SK-N-SH (cell line): ENCODE measurements at regions not wholly inside any gene's neighbourhood (a gene's known extent, or its start where the extent isn't known, plus 50 kb on each side); places are given as distances from the start of the nearest gene placed in this dataset.

Experiments used
- CHD2 ChIP-seq: fragments of 150-350 bp; IDR thresholded peaks from 2 replicates; pipeline ENCODE4 v1.6.1; 2018; ENCODE audit warnings: low read length; ENCODE audit not compliant: partially characterized antibody
- ELF1 ChIP-seq: IDR thresholded peaks from 2 replicates; pipeline ENCODE4 v1.4.0; 2012
- EP300 ChIP-seq, 2 experiments: IDR thresholded peaks; 2 replicates each; pipeline versions ENCODE4 v1.4.0 to v1.6.1; 2012; ENCODE audit warnings: borderline replicate concordance in 1 of 2, low read depth in 1 of 2, low read length in 1 of 2
- GABPA ChIP-seq: IDR thresholded peaks from 2 replicates; pipeline ENCODE4 v1.4.0; 2012; ENCODE audit warnings: low read depth, mild to moderate bottlenecking
- JUND ChIP-seq: IDR thresholded peaks from 2 replicates; pipeline ENCODE4 v1.4.0; 2012
- MAX ChIP-seq: IDR thresholded peaks from 2 replicates; pipeline ENCODE4 v1.4.0; 2012; ENCODE audit warnings: low read depth
- POLR2AphosphoS5 ChIP-seq: IDR thresholded peaks from 2 replicates; pipeline ENCODE4 v1.6.1; 2012; ENCODE audit warnings: low read depth, low read length
- RFX5 ChIP-seq: IDR thresholded peaks from 2 replicates; pipeline ENCODE4 v1.6.1; 2012; ENCODE audit warnings: mild to moderate bottlenecking, improper control_type of control experiment, low read length
- TCF12 ChIP-seq: IDR thresholded peaks from 2 replicates; pipeline ENCODE4 v1.4.0; 2012
- USF1 ChIP-seq: IDR thresholded peaks from 2 replicates; pipeline ENCODE4 v1.4.0; 2012; ENCODE audit warnings: low read depth, borderline replicate concordance
- ZBTB33 ChIP-seq: IDR thresholded peaks from 2 replicates; pipeline ENCODE4 v1.4.0; 2012; ENCODE audit warnings: low read depth, borderline replicate concordance
- TF ChIP-seq, protein P1 (sequence below): fragments of 200-600 bp; sonication (generic); IDR thresholded peaks from 2 replicates; pipeline ENCODE4 v1.6.1; 2017; ENCODE audit warnings: antibody characterized with exemption, mild to moderate bottlenecking, moderate library complexity
- TF ChIP-seq, protein P2 (sequence below): fragments of 150-350 bp; IDR thresholded peaks from 2 replicates; pipeline ENCODE4 v1.6.1; 2017; ENCODE audit warnings: antibody characterized with exemption, low read length, low read depth, borderline replicate concordance
- TF ChIP-seq, protein P3 (sequence below): IDR thresholded peaks from 2 replicates; pipeline ENCODE4 v1.6.1; 2012; ENCODE audit warnings: mild to moderate bottlenecking, low read depth, low read length, moderate library complexity

DNA sequence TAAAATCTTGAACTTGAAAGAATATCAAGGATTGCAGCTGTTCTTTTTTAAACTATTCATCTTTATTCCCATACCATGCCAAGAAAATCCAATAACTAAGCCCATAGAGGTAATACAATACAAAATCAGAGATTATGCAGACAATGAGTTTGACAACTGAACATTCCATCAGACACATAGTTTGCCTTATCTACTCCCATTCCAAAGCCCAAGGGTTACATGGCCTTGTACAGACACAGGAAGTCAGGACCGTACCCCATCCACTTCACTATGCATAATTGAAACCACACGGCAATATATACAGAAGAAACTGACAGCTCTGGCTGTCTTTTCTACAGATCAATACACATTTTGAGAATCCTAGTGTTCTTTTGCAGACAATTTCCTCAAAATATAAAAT lies 181.3 kb downstream of the TMX3 start:
- TF ChIP-seq RFX5: no peak
- no peak for TF ChIP-seq JUND
- TF ChIP-seq POLR2AphosphoS5: peak; percentile 19; the same call in 1 of the 2 replicates
- no peak for TF ChIP-seq MAX
- TF ChIP-seq, protein P1, sequence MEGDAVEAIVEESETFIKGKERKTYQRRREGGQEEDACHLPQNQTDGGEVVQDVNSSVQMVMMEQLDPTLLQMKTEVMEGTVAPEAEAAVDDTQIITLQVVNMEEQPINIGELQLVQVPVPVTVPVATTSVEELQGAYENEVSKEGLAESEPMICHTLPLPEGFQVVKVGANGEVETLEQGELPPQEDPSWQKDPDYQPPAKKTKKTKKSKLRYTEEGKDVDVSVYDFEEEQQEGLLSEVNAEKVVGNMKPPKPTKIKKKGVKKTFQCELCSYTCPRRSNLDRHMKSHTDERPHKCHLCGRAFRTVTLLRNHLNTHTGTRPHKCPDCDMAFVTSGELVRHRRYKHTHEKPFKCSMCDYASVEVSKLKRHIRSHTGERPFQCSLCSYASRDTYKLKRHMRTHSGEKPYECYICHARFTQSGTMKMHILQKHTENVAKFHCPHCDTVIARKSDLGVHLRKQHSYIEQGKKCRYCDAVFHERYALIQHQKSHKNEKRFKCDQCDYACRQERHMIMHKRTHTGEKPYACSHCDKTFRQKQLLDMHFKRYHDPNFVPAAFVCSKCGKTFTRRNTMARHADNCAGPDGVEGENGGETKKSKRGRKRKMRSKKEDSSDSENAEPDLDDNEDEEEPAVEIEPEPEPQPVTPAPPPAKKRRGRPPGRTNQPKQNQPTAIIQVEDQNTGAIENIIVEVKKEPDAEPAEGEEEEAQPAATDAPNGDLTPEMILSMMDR: no peak
- TF ChIP-seq CHD2: no peak
- TF ChIP-seq, protein P2, sequence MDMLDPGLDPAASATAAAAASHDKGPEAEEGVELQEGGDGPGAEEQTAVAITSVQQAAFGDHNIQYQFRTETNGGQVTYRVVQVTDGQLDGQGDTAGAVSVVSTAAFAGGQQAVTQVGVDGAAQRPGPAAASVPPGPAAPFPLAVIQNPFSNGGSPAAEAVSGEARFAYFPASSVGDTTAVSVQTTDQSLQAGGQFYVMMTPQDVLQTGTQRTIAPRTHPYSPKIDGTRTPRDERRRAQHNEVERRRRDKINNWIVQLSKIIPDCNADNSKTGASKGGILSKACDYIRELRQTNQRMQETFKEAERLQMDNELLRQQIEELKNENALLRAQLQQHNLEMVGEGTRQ: no peak
- peak in 1 of 2 experiments; percentile 37; a peak in 1 of 4 replicates for TF ChIP-seq EP300 (IDR thresholded peaks at IDR 0.05; ENCODE audit: borderline replicate concordance in 1 of 2, low read depth in 1 of 2, low read length in 1 of 2)
- TF ChIP-seq, protein P3, sequence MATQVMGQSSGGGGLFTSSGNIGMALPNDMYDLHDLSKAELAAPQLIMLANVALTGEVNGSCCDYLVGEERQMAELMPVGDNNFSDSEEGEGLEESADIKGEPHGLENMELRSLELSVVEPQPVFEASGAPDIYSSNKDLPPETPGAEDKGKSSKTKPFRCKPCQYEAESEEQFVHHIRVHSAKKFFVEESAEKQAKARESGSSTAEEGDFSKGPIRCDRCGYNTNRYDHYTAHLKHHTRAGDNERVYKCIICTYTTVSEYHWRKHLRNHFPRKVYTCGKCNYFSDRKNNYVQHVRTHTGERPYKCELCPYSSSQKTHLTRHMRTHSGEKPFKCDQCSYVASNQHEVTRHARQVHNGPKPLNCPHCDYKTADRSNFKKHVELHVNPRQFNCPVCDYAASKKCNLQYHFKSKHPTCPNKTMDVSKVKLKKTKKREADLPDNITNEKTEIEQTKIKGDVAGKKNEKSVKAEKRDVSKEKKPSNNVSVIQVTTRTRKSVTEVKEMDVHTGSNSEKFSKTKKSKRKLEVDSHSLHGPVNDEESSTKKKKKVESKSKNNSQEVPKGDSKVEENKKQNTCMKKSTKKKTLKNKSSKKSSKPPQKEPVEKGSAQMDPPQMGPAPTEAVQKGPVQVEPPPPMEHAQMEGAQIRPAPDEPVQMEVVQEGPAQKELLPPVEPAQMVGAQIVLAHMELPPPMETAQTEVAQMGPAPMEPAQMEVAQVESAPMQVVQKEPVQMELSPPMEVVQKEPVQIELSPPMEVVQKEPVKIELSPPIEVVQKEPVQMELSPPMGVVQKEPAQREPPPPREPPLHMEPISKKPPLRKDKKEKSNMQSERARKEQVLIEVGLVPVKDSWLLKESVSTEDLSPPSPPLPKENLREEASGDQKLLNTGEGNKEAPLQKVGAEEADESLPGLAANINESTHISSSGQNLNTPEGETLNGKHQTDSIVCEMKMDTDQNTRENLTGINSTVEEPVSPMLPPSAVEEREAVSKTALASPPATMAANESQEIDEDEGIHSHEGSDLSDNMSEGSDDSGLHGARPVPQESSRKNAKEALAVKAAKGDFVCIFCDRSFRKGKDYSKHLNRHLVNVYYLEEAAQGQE: no peak
- no peak for TF ChIP-seq USF1
- TF ChIP-seq ELF1: no peak
- peak; percentile 89 for TF ChIP-seq TCF12
- TF ChIP-seq GABPA: no peak
- TF ChIP-seq ZBTB33: no peak
